ENCODE measurements at regions not wholly inside any gene's neighbourhood (a gene's known extent, or its start where the extent isn't known, plus 50 kb on each side); places are given as distances from the start of the nearest gene placed in this dataset.

GRCh38 chr10:7027913-7028808 is 382.7 kb downstream of the SFMBT2 start:
- no peak for DNase-seq (ENCODE audit: low read depth)

DNA sequence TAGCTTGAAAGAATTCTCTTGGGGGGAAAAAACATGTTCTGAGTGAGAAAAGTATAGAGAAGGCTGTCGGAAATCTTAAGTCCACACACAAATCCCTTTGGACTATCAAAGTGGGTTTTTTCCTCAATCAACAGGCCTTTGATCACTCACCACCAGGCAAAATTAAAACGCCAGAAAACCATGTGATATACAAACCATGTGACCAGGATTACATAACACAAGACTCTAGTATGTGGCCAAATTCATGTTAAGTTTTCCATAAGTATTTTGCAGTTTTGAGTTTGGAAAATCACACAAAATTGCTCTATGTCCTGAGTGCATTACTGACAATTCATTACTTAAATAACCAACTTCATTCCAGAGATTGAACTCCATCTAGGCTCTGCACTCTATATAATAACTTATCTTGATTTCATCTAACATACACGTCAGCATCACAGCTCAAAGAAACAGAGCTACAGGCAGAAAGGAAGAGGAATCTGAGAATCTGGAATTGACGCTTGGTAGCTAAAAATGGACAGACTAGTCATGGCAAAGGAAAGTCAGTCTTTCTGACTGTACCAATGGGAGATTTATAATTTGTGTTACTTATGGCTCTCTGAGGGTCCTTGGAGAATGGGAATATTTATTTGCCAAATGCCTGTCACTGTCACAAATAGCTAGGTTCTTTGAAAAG is 383.5 kb downstream of the SFMBT2 start:
- DNase-seq (ENCODE audit: low read depth) = no peak

- no peak for DNase-seq (ENCODE audit: low read depth)
Observed at GRCh38 chr10:7026818-7027217, 384.0 kb downstream of the SFMBT2 start.

GRCh38 chr10:7025296-7025695 is 385.5 kb downstream of the SFMBT2 start:
- no peak for DNase-seq (ENCODE audit: low read depth)

GRCh38 chr10:7015457-7015856 is 395.4 kb downstream of the SFMBT2 start:
- DNase-seq (ENCODE audit: low read depth) = no peak

- no peak for DNase-seq (ENCODE audit: low read depth)
Observed at GRCh38 chr10:7014721-7015120, 396.1 kb downstream of the SFMBT2 start.

GRCh38 chr10:7011994-7012393 is 398.8 kb downstream of the SFMBT2 start:
- no peak for DNase-seq (ENCODE audit: low read depth)

- no peak for DNase-seq (ENCODE audit: low read depth)
Observed at GRCh38 chr10:7008645-7009044, 402.2 kb downstream of the SFMBT2 start.

- DNase-seq (ENCODE audit: low read depth) = no peak
Observed at GRCh38 chr10:7007600-7008190, 403.1 kb downstream of the SFMBT2 start.

DNA sequence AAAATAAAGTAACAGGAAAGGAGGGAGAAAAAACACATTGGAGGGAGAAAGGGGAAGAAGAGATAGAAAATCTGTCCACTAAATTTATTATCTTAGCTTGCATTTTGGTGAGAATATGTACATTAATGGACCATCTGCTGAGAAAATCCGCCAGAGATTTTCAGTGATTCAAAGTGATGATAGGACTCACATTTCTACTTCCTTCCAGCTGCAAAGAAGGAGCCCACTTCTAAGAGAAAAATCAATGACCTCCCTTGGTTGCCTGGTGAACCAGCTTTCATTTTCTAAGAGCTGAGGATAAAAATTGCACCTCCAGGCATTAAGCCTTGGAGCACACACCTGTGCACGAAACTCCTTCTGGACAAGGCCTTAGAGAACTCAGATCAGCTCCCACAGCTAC is 404.3 kb downstream of the SFMBT2 start:
- DNase-seq (ENCODE audit: low read depth) = no peak

DNA sequence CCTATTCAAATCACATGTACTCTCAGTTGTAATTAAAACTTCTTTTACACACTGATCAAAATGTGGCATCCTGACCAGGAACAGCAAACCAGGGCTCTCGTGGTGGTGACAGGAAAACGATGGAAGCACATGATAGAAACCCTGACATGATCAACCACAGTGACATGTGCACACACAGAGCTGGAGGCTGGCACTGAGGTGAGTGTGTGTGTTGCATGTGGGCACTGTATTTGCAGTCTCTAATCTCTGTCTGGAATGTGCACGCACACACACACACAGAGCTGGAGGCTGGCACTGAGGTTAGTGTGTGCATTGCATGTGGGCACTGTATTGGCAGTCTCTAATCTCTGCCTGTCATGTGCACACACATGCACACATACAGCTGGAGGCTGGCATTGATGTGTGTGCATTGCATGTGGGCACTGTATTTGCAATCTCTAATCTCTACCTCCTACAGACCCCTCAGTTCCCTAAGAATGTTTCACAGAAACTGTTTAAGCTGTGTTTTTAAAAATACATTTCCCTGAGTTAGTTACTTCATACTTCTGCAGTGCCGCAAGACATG is 406.9 kb downstream of the SFMBT2 start:
- no peak for DNase-seq (ENCODE audit: low read depth)

- DNase-seq (ENCODE audit: low read depth) = no peak
Observed at GRCh38 chr10:7000061-7000460, 410.8 kb downstream of the SFMBT2 start.

GRCh38 chr10:6999232-6999925 is 411.5 kb downstream of the SFMBT2 start:
- DNase-seq (ENCODE audit: low read depth) = no peak

- DNase-seq (ENCODE audit: low read depth) = no peak
Observed at GRCh38 chr10:6997509-6997908, 413.3 kb downstream of the SFMBT2 start.

DNA sequence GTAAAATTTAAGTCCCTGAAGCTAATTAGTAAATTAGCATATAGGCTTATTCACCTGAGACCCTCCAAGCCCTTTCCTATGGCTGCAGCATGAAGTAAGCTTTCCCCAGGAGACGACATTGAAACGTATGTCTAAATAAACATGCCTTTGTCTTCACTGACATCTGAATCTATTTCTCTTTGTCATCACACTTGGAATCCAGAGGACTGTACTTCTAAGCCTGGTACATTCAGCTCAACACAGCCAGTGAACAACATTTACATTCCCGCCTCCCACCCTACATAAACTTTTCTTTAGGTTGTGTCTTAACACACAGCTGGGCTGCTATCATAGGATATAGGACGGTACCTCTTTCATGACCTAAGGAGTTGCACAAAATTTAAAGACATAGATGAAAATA is 414.4 kb downstream of the SFMBT2 start:
- no peak for DNase-seq (ENCODE audit: low read depth)

DNA sequence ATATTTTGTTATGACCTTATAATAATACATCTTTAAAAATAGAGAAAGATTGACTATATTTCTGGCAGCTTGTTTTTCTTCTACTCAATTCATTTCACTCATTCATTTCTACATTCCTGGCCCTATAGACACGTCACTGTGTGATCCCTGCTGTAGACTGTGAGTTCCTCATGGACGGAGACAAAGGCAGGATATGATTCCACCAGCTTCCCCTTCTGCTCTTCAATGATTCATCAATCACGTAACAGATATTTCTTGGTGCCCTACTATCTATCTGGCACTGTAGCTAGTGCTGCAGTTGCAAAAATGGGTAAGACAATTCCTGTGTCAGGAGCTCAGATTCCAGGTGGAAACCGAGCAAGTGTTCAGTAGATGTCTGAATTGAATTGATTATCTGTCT is 415.0 kb downstream of the SFMBT2 start:
- no peak for DNase-seq (ENCODE audit: low read depth)

GRCh38 chr10:6995341-6995740 is 415.3 kb upstream of the PRKCQ start:
- no peak for DNase-seq (ENCODE audit: low read depth)

GRCh38 chr10:6990891-6991290 is 410.8 kb upstream of the PRKCQ start:
- DNase-seq (ENCODE audit: low read depth) = no peak

DNA sequence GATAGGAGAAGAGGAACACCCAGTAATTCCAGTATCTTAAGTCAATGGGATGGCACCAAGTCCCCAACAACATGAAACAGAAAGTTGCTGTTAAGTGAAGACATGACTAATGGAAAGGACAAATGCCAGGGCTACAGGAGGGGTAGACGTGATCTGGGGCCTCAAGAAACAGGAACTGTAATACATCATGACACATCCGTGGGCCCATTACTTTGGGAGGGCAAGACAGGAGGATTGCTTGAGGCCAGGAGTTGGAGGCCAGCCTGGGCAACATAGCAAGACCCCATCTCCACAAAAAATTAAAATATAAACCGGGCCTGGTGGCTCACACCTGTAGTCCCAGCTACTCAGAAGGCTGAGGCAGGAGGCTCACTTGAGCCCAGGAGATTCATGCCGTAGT is 408.6 kb upstream of the PRKCQ start:
- DNase-seq (ENCODE audit: low read depth) = no peak

DNA sequence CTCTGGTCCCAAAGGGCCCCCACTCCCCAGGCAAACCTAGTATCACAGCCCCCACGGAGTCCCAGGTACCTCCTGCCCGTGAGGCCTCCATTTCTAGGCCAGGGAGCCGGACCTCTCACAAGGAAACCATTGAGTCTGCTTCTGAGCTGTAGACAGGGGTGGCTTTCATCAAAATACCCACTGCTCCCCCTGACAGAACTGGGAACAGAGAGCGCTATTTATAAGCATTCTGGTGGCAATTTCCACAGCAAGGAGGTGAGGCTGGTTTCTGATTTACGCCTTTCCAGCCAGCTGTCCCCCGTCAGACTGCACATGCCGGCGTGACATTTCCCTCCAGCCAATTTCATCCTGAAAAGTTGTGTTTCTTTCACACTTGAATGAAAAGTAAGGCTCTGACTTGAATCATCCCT is 407.5 kb upstream of the PRKCQ start:
- DNase-seq (ENCODE audit: low read depth) = no peak

GRCh38 chr10:6986927-6987326 is 406.9 kb upstream of the PRKCQ start:
- no peak for DNase-seq (ENCODE audit: low read depth)

All from myocyte (in vitro differentiated cells).